Psoas muscle (tissue), 7 donors: ENCODE measurements at regions not wholly inside any gene's neighbourhood (a gene's known extent, or its start where the extent isn't known, plus 50 kb on each side); places are given as distances from the start of the nearest gene placed in this dataset.

Experiments used
- ATAC-seq, 4 donors: fragments of 200-7000 bp; cut with Tn5 transposase; one replicate each; pipeline ENCODE4 v1.9.1; 2020; ENCODE audit warnings: moderate library complexity in 3 of 4, mild to moderate bottlenecking in 2 of 4
- DNase-seq, 2 donors: peaks; one replicate each; pipeline ENCODE4 v3.0.0-alpha.2; 2020
- H3K27ac ChIP-seq: fragments of 200-600 bp; one replicate; pipeline ENCODE4 v1.8.0; 2022
- H3K27me3 ChIP-seq, 3 donors: fragments of 200-600 bp in 1 of 3; one replicate each; pipeline versions ENCODE4 v1.6.1 to v1.8.0; 2013 to 2022; ENCODE audit warnings: low read length in 2 of 3, mild to moderate bottlenecking in 2 of 3, moderate library complexity in 1 of 3; ENCODE audit not compliant: insufficient read depth in 3 of 3
- H3K36me3 ChIP-seq, 2 donors: fragments of 200-600 bp in 1 of 2; one replicate each; pipeline versions ENCODE4 v1.6.1 to v1.8.0; 2013 to 2022; ENCODE audit warnings: low read depth in 1 of 2, mild to moderate bottlenecking in 1 of 2, moderate library complexity in 1 of 2; ENCODE audit not compliant: insufficient read depth in 1 of 2
- H3K4me1 ChIP-seq: fragments of 200-600 bp; one replicate; pipeline ENCODE4 v1.8.0; 2022
- H3K4me3 ChIP-seq: fragments of 200-600 bp; one replicate; pipeline ENCODE4 v1.8.0; 2022; ENCODE audit warnings: mild to moderate bottlenecking
- H3K9me3 ChIP-seq: fragments of 200-600 bp; one replicate; pipeline ENCODE4 v1.8.0; 2022
- CTCF ChIP-seq: fragments of 200-600 bp; IDR thresholded peaks from one replicate; pipeline ENCODE4 v1.8.0; 2022; ENCODE audit warnings: antibody characterized with exemption
- WGBS, 3 donors: extraction: QIAGEN DNeasy Blood & Tissue Kit; methylation state at CpG; one replicate each; pipeline versions ENCODE4 v1.1.6 to v1.1.7; 2013; 5-methylcytosine and 5-hydroxymethylcytosine counted together
- intact Hi-C, 2 donors: fragments of 100-400 bp; cut with DNase I; formaldehyde crosslinking; loops; one replicate each; pipeline versions ENCODE4 v1.11.0 to v1.14.2; 2022
- donor health status: healthy with polysubstance abuse.
- donor health status: DM: no; HTN: no; CAD: no; lungs with moderate emphysema.
- donor health status: Bipolar disorder and iron deficiency.
- donor health status: healthy.
- donor health status: DM: yes; HTN: yes; CAD: no.
- donor health status: DM: no; HTN: no; CAD: no.
- donor health status: DM: yes; HTN: yes; CAD: no.

GRCh38 chr1:96002969-96003964, 718.3 kb upstream of the PTBP2 start:
- no peak for TF ChIP-seq CTCF
- intact Hi-C loops: no loop called here
- 60 to 64% (median 62%) methylated on average over 9 of the region's 9 CpGs for WGBS, 3 donors
- Histone ChIP-seq H3K36me3 (no peaks in the 10 kb centered on the region), H3K4me1 (no peaks in the 10 kb centered on the region), H3K27ac (no peak overlapping the region), H3K4me3 (no peak overlapping the region), H3K27me3 (no peaks in the 10 kb centered on the region), H3K9me3 (no peaks in the 10 kb centered on the region)
- no peak for DNase-seq
- ATAC-seq: no peak

GRCh38 chr1:96009831-96010434, 711.7 kb upstream of the PTBP2 start:
- Histone ChIP-seq H3K9me3 (no peaks in the 10 kb centered on the region), H3K27ac (no peak overlapping the region), H3K27me3 (no peaks in the 10 kb centered on the region), H3K4me3 (no peak overlapping the region), H3K36me3 (no peaks in the 10 kb centered on the region), H3K4me1 (no peaks in the 10 kb centered on the region)
- DNase-seq: no peak
- intact Hi-C loops: no loop called here
- ATAC-seq: no peak
- TF ChIP-seq CTCF: no peak
- 60 to 67% (median 65%) methylated on average over 3 of the region's 3 CpGs for WGBS, 3 donors

GRCh38 chr1:96011606-96012005, 710.0 kb upstream of the PTBP2 start:
- no peak for TF ChIP-seq CTCF
- Histone ChIP-seq H3K4me1 (no peaks in the 10 kb centered on the region), H3K36me3 (no peaks in the 10 kb centered on the region), H3K9me3 (no peaks in the 10 kb centered on the region), H3K27me3 (no peaks in the 10 kb centered on the region), H3K27ac (no peak overlapping the region), H3K4me3 (no peak overlapping the region)
- ATAC-seq (no peak), DNase-seq (no peak)
- intact Hi-C loops: no loop called here
- WGBS, 3 donors: 76 to 84% (median 80%) methylated on average over 4 of the region's 4 CpGs

GRCh38 chr1:96016219-96016618, 705.4 kb upstream of the PTBP2 start:
- no peaks in the 10 kb centered on the region for H3K27me3 ChIP-seq
- TF ChIP-seq CTCF: no peak
- H3K36me3 ChIP-seq: no peaks in the 10 kb centered on the region
- DNase-seq: no peak
- no peaks in the 10 kb centered on the region for H3K9me3 ChIP-seq
- no peak for ATAC-seq
- 59 to 62% (median 60%) methylated on average over 3 of the region's 3 CpGs for WGBS, 3 donors
- no peak overlapping the region for H3K4me3 ChIP-seq
- H3K27ac ChIP-seq: no peak overlapping the region
- intact Hi-C loops: no loop called here
- H3K4me1 ChIP-seq: no peaks in the 10 kb centered on the region
